Panc1 (cell line): ENCODE measurements at regions not wholly inside any gene's neighbourhood (a gene's known extent, or its start where the extent isn't known, plus 50 kb on each side); places are given as distances from the start of the nearest gene placed in this dataset.
"Not testable (repeated sequence)": the region's sequence is repeated elsewhere in the genome, so short reads cannot be mapped to it uniquely, and the experiment has no call there.

Experiments used
- ATAC-seq: fragments of 200-7000 bp; cut with Tn5 transposase; 2 replicates; pipeline ENCODE4 v1.9.1; 2020; ENCODE audit warnings: mild to moderate bottlenecking, moderate library complexity
- BruUV-seq: library from RNA; stranded (reverse); fragments of 400-500 nt; replicated peaks from 2 replicates; lab custom pipeline; 2021; lab: Mats Ljungman, UMichigan
- CTCF ChIA-PET: fragments of 300-600 bp; sonication (Branson Sonifier 250); formaldehyde crosslinking; loops from one replicate; lab custom pipeline; 2022; ENCODE audit warnings: antibody characterized with exemption; lab: Charles Lee
- POLR2A ChIA-PET: fragments of 300-600 bp; sonication (Branson Sonifier 250); formaldehyde crosslinking; loops from one replicate; lab custom pipeline; 2022; ENCODE audit warnings: antibody characterized with exemption; lab: Charles Lee
- DNase-seq: peaks from one replicate; pipeline ENCODE4 v3.0.0-alpha.2; 2010; ENCODE audit warnings: low read depth, low spot score
- H3K27ac ChIP-seq: 2 replicates; pipeline ENCODE4 v1.5.1; 2011; ENCODE audit warnings: mild to moderate bottlenecking, low read length, inconsistent platforms
- H3K27me3 ChIP-seq: fragments of 200-500 bp; sonication (Bioruptor generic); 2 replicates; pipeline ENCODE4 v1.6.0; 2014; ENCODE audit warnings: low read length, inconsistent platforms; ENCODE audit not compliant: control insufficient read depth, insufficient read depth
- H3K36me3 ChIP-seq: fragments of 200-500 bp; sonication (Bioruptor generic); 2 replicates; pipeline ENCODE4 v1.5.1; 2014; ENCODE audit warnings: inconsistent platforms, mild to moderate bottlenecking, low read length, moderate library complexity; ENCODE audit not compliant: control insufficient read depth, insufficient read depth
- H3K4me1 ChIP-seq: 2 replicates; pipeline ENCODE4 v1.5.1; 2011; ENCODE audit warnings: inconsistent platforms, mild to moderate bottlenecking, low read length, moderate library complexity; ENCODE audit not compliant: control insufficient read depth, insufficient read depth
- H3K4me3 ChIP-seq, 2 experiments: 2 replicates each; pipeline ENCODE4 v1.5.1; 2011 to 2012; ENCODE audit warnings: low read depth in 2 of 2, low read length in 2 of 2, mild to moderate bottlenecking in 2 of 2, inconsistent platforms in 1 of 2, moderate library complexity in 1 of 2
- H3K9me3 ChIP-seq: fragments of 200-500 bp; sonication (Bioruptor generic); 2 replicates; pipeline ENCODE4 v1.5.1; 2014; ENCODE audit warnings: low read depth, mild to moderate bottlenecking, inconsistent platforms, low read length, moderate library complexity; ENCODE audit not compliant: control insufficient read depth, insufficient read depth
- POLR2AphosphoS5 ChIP-seq: IDR thresholded peaks from 2 replicates; pipeline ENCODE4 v1.6.1; 2012; ENCODE audit warnings: mild to moderate bottlenecking, low read depth, low read length, moderate library complexity
- TCF7L2 ChIP-seq: IDR thresholded peaks from 2 replicates; pipeline ENCODE4 v1.6.1; 2011; ENCODE audit warnings: mild to moderate bottlenecking, low read depth, low read length, inconsistent platforms
- in situ Hi-C: cut with HindIII; loops from 2 replicates; pipeline ENCODE4 v1.10.0; 2016; ENCODE audit warnings: low sequenced_read_pairs, low pct_unique_long_range_greater_than_20kb
- intact Hi-C: fragments of 100-400 bp; cut with micrococcal nuclease; formaldehyde crosslinking; loops from one replicate; pipeline ENCODE4 v1.10.0; 2022; ENCODE audit not compliant: unreplicated experiment
- TF ChIP-seq, protein P1 (sequence below), 2 experiments: IDR thresholded peaks; 2 replicates each; pipeline ENCODE4 v1.6.1; 2011 to 2012; ENCODE audit warnings: low read depth in 2 of 2, control low read depth in 1 of 2, low read length in 1 of 2, mild to moderate bottlenecking in 1 of 2, moderate library complexity in 1 of 2; ENCODE audit not compliant: insufficient read depth in 1 of 2
- TF ChIP-seq, protein P2 (sequence below): fragments of 450-650 bp; IDR thresholded peaks from 2 replicates; pipeline ENCODE4 v1.5.1; 2017; ENCODE audit warnings: mild to moderate bottlenecking

GRCh38 chr12:45518291-45519235 is 210.9 kb upstream of the ARID2 start:
- Histone ChIP-seq H3K9me3 (no peaks in the 10 kb centered on the region), H3K27me3 (no peaks in the 10 kb centered on the region), H3K4me3 (no peak overlapping the region), H3K36me3 (no peaks in the 10 kb centered on the region), H3K4me1 (no peaks in the 10 kb centered on the region), H3K27ac (no peak overlapping the region)
- ATAC-seq (no peak), DNase-seq (no peak)
- CTCF ChIA-PET: no interaction called here
- in situ Hi-C loops: no loop called here
- POLR2A ChIA-PET: no interaction called here
- intact Hi-C loops: no loop called here
- no TSS peak for BruUV-seq
- TF ChIP-seq, protein P1, sequence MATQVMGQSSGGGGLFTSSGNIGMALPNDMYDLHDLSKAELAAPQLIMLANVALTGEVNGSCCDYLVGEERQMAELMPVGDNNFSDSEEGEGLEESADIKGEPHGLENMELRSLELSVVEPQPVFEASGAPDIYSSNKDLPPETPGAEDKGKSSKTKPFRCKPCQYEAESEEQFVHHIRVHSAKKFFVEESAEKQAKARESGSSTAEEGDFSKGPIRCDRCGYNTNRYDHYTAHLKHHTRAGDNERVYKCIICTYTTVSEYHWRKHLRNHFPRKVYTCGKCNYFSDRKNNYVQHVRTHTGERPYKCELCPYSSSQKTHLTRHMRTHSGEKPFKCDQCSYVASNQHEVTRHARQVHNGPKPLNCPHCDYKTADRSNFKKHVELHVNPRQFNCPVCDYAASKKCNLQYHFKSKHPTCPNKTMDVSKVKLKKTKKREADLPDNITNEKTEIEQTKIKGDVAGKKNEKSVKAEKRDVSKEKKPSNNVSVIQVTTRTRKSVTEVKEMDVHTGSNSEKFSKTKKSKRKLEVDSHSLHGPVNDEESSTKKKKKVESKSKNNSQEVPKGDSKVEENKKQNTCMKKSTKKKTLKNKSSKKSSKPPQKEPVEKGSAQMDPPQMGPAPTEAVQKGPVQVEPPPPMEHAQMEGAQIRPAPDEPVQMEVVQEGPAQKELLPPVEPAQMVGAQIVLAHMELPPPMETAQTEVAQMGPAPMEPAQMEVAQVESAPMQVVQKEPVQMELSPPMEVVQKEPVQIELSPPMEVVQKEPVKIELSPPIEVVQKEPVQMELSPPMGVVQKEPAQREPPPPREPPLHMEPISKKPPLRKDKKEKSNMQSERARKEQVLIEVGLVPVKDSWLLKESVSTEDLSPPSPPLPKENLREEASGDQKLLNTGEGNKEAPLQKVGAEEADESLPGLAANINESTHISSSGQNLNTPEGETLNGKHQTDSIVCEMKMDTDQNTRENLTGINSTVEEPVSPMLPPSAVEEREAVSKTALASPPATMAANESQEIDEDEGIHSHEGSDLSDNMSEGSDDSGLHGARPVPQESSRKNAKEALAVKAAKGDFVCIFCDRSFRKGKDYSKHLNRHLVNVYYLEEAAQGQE (IDR thresholded peaks at IDR 0.05; ENCODE audit: insufficient read depth in 1 of 2, low read depth in 2 of 2, low read length in 1 of 2): no peak
- TF ChIP-seq, protein P2, sequence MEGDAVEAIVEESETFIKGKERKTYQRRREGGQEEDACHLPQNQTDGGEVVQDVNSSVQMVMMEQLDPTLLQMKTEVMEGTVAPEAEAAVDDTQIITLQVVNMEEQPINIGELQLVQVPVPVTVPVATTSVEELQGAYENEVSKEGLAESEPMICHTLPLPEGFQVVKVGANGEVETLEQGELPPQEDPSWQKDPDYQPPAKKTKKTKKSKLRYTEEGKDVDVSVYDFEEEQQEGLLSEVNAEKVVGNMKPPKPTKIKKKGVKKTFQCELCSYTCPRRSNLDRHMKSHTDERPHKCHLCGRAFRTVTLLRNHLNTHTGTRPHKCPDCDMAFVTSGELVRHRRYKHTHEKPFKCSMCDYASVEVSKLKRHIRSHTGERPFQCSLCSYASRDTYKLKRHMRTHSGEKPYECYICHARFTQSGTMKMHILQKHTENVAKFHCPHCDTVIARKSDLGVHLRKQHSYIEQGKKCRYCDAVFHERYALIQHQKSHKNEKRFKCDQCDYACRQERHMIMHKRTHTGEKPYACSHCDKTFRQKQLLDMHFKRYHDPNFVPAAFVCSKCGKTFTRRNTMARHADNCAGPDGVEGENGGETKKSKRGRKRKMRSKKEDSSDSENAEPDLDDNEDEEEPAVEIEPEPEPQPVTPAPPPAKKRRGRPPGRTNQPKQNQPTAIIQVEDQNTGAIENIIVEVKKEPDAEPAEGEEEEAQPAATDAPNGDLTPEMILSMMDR: no peak
- no peak for TF ChIP-seq TCF7L2

GRCh38 chr12:45522227-45522626 is 207.3 kb upstream of the ARID2 start:
- CTCF ChIA-PET: no interaction called here
- H3K27ac ChIP-seq: no peak overlapping the region
- H3K36me3 ChIP-seq: no peaks in the 10 kb centered on the region
- H3K4me3 ChIP-seq: no peak overlapping the region
- BruUV-seq: no TSS peak
- no peak for ATAC-seq
- intact Hi-C loops: no loop called here
- TF ChIP-seq, protein P2: no peak
- no peak for TF ChIP-seq POLR2AphosphoS5
- TF ChIP-seq, protein P1 (IDR thresholded peaks at IDR 0.05; ENCODE audit: insufficient read depth in 1 of 2, low read depth in 2 of 2, low read length in 1 of 2): no peak
- DNase-seq: no peak
- in situ Hi-C loops: no loop called here
- no peaks in the 10 kb centered on the region for H3K9me3 ChIP-seq
- no peaks in the 10 kb centered on the region for H3K4me1 ChIP-seq
- POLR2A ChIA-PET: no interaction called here
- no peaks in the 10 kb centered on the region for H3K27me3 ChIP-seq

DNA sequence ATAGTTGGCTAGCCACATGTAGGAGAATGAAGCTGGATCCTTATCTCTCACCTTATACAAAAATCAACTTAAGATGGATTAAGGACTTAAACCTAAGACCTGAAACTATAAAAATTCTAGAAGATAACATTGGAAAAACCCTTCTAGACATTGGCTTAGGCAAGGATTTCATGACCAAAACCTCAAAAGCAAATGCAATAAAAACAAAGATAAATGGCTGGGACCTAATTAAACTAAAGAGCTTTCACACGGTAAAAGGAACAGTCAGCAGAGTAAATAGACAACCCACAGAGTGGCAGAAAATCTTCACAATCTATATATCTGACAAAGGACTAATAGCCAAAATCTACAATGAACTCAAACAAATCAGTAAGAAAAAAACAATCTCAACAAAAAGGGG is 202.7 kb upstream of the ARID2 start:
- BruUV-seq, DNase-seq, H3K27me3 ChIP-seq, H3K27ac ChIP-seq, H3K36me3 ChIP-seq, ATAC-seq, H3K4me3 ChIP-seq, H3K4me1 ChIP-seq, H3K9me3 ChIP-seq, intact Hi-C loops, CTCF ChIA-PET, in situ Hi-C loops, POLR2A ChIA-PET: not testable (repeated sequence)
